Testis (tissue), 2 donors: ENCODE measurements at regions not wholly inside any gene's neighbourhood (a gene's known extent, or its start where the extent isn't known, plus 50 kb on each side); places are given as distances from the start of the nearest gene placed in this dataset.

Experiments used
- POLR2A ChIP-seq: fragments of 450-650 bp; IDR thresholded peaks from one replicate; pipeline ENCODE4 v1.6.1; 2017; ENCODE audit warnings: antibody characterized with exemption, mild to moderate bottlenecking, moderate library complexity
- TF ChIP-seq, protein P1 (sequence below), 3 experiments: fragments of 450-650 bp in 2 of 3; fragments of 200-600 bp in 1 of 3; sonication (generic) in 1 of 3; IDR thresholded peaks; one replicate each; pipeline ENCODE4 v1.5.1; 2016 to 2019; ENCODE audit warnings: antibody characterized with exemption in 3 of 3, mild to moderate bottlenecking in 2 of 3, moderate library complexity in 1 of 3

DNA sequence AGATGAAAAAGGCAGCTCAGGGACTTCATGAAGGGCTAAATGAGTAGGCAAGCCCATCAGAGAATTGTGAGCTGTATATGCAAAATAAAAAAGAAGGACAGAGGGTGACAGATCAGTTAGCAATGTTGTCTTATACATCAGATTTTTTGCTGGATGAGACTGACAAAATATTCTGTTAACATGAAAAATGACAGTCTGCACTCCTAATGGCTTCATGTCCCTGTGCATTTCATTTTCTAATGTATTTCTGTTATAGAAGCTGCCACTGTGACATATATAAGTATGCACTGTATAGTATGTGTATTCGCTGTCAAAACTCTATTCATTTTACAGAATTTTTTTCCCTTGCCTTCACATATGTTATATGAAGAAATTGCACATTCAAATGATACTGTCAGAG is 559.5 kb downstream of the DMRTA1 start:
- TF ChIP-seq, protein P1, sequence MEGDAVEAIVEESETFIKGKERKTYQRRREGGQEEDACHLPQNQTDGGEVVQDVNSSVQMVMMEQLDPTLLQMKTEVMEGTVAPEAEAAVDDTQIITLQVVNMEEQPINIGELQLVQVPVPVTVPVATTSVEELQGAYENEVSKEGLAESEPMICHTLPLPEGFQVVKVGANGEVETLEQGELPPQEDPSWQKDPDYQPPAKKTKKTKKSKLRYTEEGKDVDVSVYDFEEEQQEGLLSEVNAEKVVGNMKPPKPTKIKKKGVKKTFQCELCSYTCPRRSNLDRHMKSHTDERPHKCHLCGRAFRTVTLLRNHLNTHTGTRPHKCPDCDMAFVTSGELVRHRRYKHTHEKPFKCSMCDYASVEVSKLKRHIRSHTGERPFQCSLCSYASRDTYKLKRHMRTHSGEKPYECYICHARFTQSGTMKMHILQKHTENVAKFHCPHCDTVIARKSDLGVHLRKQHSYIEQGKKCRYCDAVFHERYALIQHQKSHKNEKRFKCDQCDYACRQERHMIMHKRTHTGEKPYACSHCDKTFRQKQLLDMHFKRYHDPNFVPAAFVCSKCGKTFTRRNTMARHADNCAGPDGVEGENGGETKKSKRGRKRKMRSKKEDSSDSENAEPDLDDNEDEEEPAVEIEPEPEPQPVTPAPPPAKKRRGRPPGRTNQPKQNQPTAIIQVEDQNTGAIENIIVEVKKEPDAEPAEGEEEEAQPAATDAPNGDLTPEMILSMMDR (IDR thresholded peaks at IDR 0.05): no peak
- TF ChIP-seq POLR2A: no peak
